Parathyroid adenoma (tissue), 2 donors: ENCODE measurements at regions not wholly inside any gene's neighbourhood (a gene's known extent, or its start where the extent isn't known, plus 50 kb on each side); places are given as distances from the start of the nearest gene placed in this dataset.

Experiments used
- H2AFZ ChIP-seq: fragments of 300-600 bp; sonication (generic); one replicate; pipeline ENCODE4 v1.7.0; 2017; ENCODE audit warnings: antibody characterized with exemption, mild to moderate bottlenecking
- H3K27ac ChIP-seq: fragments of 300-600 bp; sonication (generic); one replicate; pipeline ENCODE4 v1.7.0; 2017
- H3K27me3 ChIP-seq: fragments of 300-600 bp; sonication (generic); one replicate; pipeline ENCODE4 v1.7.0; 2017; ENCODE audit warnings: low read length; ENCODE audit not compliant: control insufficient read depth, insufficient read depth
- H3K36me3 ChIP-seq: fragments of 300-600 bp; sonication (generic); one replicate; pipeline ENCODE4 v1.7.0; 2017; ENCODE audit warnings: low read length; ENCODE audit not compliant: control insufficient read depth, insufficient read depth
- H3K4me1 ChIP-seq: fragments of 300-600 bp; sonication (generic); one replicate; pipeline ENCODE4 v1.7.0; 2017; ENCODE audit warnings: control low read depth
- H3K4me2 ChIP-seq: fragments of 300-600 bp; sonication (generic); one replicate; pipeline ENCODE4 v1.7.0; 2017; ENCODE audit warnings: low read length
- H3K4me3 ChIP-seq: fragments of 300-600 bp; sonication (generic); one replicate; pipeline ENCODE4 v1.7.0; 2017; ENCODE audit warnings: low read depth, low read length
- H3K79me2 ChIP-seq: fragments of 300-600 bp; sonication (generic); one replicate; pipeline ENCODE4 v1.7.0; 2017; ENCODE audit warnings: control low read depth
- H3K9ac ChIP-seq: fragments of 300-600 bp; sonication (generic); one replicate; pipeline ENCODE4 v1.7.0; 2017; ENCODE audit warnings: mild to moderate bottlenecking
- H3K9me3 ChIP-seq: fragments of 300-600 bp; sonication (generic); one replicate; pipeline ENCODE4 v1.7.0; 2017; ENCODE audit warnings: low read length; ENCODE audit not compliant: control insufficient read depth
- TF ChIP-seq, protein P1 (sequence below): fragments of 300-600 bp; sonication (generic); IDR thresholded peaks from one replicate; pipeline ENCODE4 v1.7.0; 2017; ENCODE audit warnings: antibody characterized with exemption, mild to moderate bottlenecking
- donor health status: primary hyperparathyroidism.

DNA sequence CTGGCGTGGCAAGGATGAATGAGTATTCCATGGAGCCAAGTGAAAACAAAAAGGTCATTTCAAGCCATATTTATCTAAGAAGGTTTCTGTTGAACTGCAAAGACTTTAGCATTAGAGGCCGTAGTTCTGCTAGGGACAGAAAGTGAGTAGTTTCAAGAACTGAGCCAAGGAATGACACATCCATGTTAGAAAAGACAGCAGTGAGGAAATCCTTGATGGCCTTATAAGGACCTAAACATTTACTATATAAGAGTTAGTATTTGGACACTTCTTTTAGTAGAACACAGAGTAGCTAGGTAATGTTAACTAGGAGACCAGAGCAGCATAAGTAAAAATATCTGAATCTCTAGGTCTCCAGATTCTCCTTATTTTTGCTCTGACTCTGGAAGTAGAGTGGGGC lies 329.8 kb upstream of the SEMA3D start:
- Histone ChIP-seq H3K27ac (no peak overlapping the region), H3K9ac (no peak overlapping the region)

DNA sequence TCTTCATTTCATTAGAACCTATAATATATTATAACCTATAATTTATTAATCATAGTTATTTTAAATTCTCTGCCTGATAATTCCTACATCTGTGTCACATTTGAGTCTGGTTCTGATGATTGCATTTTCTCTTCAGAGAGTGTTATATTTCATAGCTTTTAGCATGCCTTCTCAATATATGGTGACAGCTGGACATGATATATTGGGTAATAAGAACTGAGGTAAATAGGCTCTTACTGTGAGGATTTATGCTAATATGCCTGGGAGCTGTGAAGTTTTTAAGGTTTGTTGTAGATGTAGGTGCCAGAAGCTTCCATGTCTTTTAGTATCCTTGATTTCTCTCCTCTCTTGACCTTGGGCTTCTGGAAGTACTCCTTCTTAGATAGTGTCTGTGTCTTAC lies 325.9 kb upstream of the SEMA3D start:
- no peaks in the 10 kb centered on the region for H3K9me3 ChIP-seq
- H3K4me2 ChIP-seq, result no peak overlapping the region
- H3K9ac ChIP-seq, result no peak overlapping the region
- no peak overlapping the region for H3K4me3 ChIP-seq
- no peaks in the 10 kb centered on the region for H3K27me3 ChIP-seq
- H3K36me3 ChIP-seq, result no peaks in the 10 kb centered on the region
- no peak overlapping the region for H2AFZ ChIP-seq
- no peaks in the 10 kb centered on the region for H3K4me1 ChIP-seq
- H3K79me2 ChIP-seq, result no peaks in the 10 kb centered on the region
- H3K27ac ChIP-seq, result no peak overlapping the region
- TF ChIP-seq, protein P1, sequence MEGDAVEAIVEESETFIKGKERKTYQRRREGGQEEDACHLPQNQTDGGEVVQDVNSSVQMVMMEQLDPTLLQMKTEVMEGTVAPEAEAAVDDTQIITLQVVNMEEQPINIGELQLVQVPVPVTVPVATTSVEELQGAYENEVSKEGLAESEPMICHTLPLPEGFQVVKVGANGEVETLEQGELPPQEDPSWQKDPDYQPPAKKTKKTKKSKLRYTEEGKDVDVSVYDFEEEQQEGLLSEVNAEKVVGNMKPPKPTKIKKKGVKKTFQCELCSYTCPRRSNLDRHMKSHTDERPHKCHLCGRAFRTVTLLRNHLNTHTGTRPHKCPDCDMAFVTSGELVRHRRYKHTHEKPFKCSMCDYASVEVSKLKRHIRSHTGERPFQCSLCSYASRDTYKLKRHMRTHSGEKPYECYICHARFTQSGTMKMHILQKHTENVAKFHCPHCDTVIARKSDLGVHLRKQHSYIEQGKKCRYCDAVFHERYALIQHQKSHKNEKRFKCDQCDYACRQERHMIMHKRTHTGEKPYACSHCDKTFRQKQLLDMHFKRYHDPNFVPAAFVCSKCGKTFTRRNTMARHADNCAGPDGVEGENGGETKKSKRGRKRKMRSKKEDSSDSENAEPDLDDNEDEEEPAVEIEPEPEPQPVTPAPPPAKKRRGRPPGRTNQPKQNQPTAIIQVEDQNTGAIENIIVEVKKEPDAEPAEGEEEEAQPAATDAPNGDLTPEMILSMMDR, result no peak

More for the DNA sequence above, 329.8 kb upstream of the SEMA3D start:
- Histone ChIP-seq H3K27me3 (no peaks in the 10 kb centered on the region), H3K4me3 (no peak overlapping the region), H3K79me2 (no peaks in the 10 kb centered on the region), H3K4me1 (no peaks in the 10 kb centered on the region), H3K9me3 (no peaks in the 10 kb centered on the region), H3K4me2 (no peak overlapping the region), H3K36me3 (no peaks in the 10 kb centered on the region), H2AFZ (no peak overlapping the region)
- TF ChIP-seq, protein P1, result no peak

DNA sequence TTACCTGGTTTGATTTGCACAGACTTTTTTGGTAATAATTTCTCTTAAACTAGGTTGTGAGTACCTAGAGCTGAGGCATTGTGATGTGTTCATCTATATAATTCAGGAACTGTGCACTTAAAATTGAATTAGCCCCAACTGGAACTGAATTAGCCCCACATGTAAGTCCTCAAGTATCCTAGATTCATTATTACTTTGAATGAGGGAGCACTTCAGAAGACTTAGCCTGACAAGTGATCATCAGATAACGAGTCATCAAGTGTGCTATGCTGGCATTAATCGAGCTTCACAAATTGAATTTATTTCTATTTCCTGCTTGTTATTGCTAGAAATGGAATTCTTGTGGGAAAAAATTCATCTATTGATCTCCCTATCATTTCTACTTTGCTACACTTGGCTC lies 323.4 kb upstream of the SEMA3D start:
- H3K4me2 ChIP-seq, result no peak overlapping the region
- H3K4me3 ChIP-seq, result no peak overlapping the region
- no peaks in the 10 kb centered on the region for H3K36me3 ChIP-seq
- no peaks in the 10 kb centered on the region for H3K4me1 ChIP-seq
- no peaks in the 10 kb centered on the region for H3K79me2 ChIP-seq
- no peaks in the 10 kb centered on the region for H3K27me3 ChIP-seq
- no peaks in the 10 kb centered on the region for H3K9me3 ChIP-seq
- TF ChIP-seq, protein P1, result no peak
- H3K27ac ChIP-seq, result no peak overlapping the region
- no peak overlapping the region for H2AFZ ChIP-seq
- no peak overlapping the region for H3K9ac ChIP-seq

DNA sequence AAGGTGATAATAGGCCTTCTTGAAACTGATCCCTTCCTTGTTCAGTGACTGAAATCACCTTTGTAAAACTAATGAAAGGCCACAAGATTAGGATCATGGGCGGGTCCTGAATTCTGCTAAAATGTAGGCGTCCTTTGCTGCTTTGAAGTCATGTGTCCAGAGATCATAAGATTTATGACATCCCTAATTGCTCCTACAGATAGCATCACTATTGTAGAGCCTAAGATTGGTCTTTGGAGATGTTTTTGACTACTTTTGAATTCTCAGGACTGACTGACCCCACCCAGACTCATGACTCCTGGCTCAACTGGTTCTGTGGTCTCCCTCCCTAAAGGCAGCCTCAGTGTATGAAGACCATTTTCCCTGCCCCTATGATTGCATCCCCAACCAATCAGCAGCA lies 322.6 kb upstream of the SEMA3D start:
- H3K4me1 ChIP-seq, result no peaks in the 10 kb centered on the region
- no peak overlapping the region for H3K4me2 ChIP-seq
- no peak overlapping the region for H3K9ac ChIP-seq
- H3K79me2 ChIP-seq, result no peaks in the 10 kb centered on the region
- TF ChIP-seq, protein P1, result no peak
- H3K27me3 ChIP-seq, result no peaks in the 10 kb centered on the region
- no peaks in the 10 kb centered on the region for H3K36me3 ChIP-seq
- no peak overlapping the region for H3K4me3 ChIP-seq
- no peaks in the 10 kb centered on the region for H3K9me3 ChIP-seq
- no peak overlapping the region for H2AFZ ChIP-seq
- no peak overlapping the region for H3K27ac ChIP-seq

DNA sequence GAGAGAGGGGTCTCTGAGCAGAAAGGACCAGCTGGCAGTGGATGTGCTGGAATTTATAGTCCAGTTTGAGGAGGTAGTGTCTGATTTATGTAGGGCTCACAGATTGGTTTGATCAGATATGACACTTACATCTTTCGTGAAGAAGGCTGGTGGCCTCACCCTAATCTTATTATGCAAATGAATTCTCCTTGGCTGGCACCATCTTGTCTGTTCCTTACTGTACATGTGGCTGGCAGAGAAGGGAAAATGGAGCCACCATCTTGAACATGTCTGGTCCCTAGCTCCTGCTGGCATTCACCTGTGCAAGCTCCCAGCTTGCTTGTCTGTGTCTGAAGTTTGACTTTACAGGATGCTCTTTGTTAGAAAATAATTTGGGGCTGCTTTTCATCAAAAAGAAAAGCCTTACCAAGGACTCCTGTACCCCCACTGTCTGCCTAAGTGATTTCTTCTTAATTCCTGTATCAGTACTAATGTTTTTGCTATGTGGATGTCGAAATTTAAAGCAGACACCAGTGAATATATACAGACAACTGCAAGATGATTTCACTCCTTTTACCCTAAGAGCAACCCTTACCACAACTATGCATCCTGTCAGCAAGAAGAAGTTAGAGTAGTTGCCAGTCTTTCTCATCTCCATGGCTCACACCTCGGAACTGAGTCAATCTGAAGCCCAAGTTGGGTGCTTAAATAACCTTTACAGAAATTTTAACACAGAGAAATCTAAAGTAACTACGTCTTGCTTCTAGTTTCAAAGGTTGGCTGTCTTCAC lies 322.0 kb upstream of the SEMA3D start:
- no peak overlapping the region for H3K4me2 ChIP-seq
- TF ChIP-seq, protein P1, result no peak
- H3K4me3 ChIP-seq, result no peak overlapping the region
- H3K4me1 ChIP-seq, result no peaks in the 10 kb centered on the region
- H3K9me3 ChIP-seq, result no peaks in the 10 kb centered on the region
- H2AFZ ChIP-seq, result no peak overlapping the region
- H3K27me3 ChIP-seq, result no peaks in the 10 kb centered on the region
- no peak overlapping the region for H3K9ac ChIP-seq
- H3K36me3 ChIP-seq, result no peaks in the 10 kb centered on the region
- no peak overlapping the region for H3K27ac ChIP-seq
- H3K79me2 ChIP-seq, result no peaks in the 10 kb centered on the region
